ENCODE measurements at regions not wholly inside any gene's neighbourhood (a gene's known extent, or its start where the extent isn't known, plus 50 kb on each side); places are given as distances from the start of the nearest gene placed in this dataset.
"Not testable (repeated sequence)": the region's sequence is repeated elsewhere in the genome, so short reads cannot be mapped to it uniquely, and the experiment has no call there.

GRCh38 chr9:104386425-104387069, 117.5 kb upstream of the OR13F1 start:
- no peak overlapping the region for H3K4me3 ChIP-seq (replicated peaks; ENCODE audit: low read depth, low read length)
- DNase-seq (ENCODE audit: low read depth): peak; percentile 65
- peak; percentile 81 for TF ChIP-seq CTCF (IDR thresholded peaks at IDR 0.05; ENCODE audit: low read length, missing control alignments)

- TF ChIP-seq CTCF (IDR thresholded peaks at IDR 0.05; ENCODE audit: low read length, missing control alignments): no peak
- H3K4me3 ChIP-seq (replicated peaks; ENCODE audit: low read depth, low read length): no peak overlapping the region
- DNase-seq (ENCODE audit: low read depth): no peak
Observed at GRCh38 chr9:104388071-104388470, 116.0 kb upstream of the OR13F1 start.

- no peak overlapping the region for H3K4me3 ChIP-seq (replicated peaks; ENCODE audit: low read depth, low read length)
- DNase-seq (ENCODE audit: low read depth): no peak
- TF ChIP-seq CTCF (IDR thresholded peaks at IDR 0.05; ENCODE audit: low read length, missing control alignments): no peak
Observed at GRCh38 chr9:104389341-104389740, 114.7 kb upstream of the OR13F1 start.

- not testable (repeated sequence) for DNase-seq (ENCODE audit: low read depth); H3K4me3 ChIP-seq (replicated peaks; ENCODE audit: low read depth, low read length)
Observed at GRCh38 chr9:104394901-104395300, 109.2 kb upstream of the OR13F1 start.

- no peak for TF ChIP-seq CTCF (IDR thresholded peaks at IDR 0.05; ENCODE audit: low read length, missing control alignments)
- no peak overlapping the region for H3K4me3 ChIP-seq (replicated peaks; ENCODE audit: low read depth, low read length)
- DNase-seq (ENCODE audit: low read depth): no peak
Observed at GRCh38 chr9:104412238-104412637, 91.8 kb upstream of the OR13F1 start.

- TF ChIP-seq CTCF (IDR thresholded peaks at IDR 0.05; ENCODE audit: low read length, missing control alignments): no peak
Observed at GRCh38 chr9:104416470-104416869, 87.6 kb upstream of the OR13F1 start.

GRCh38 chr9:104417296-104417695, 86.8 kb upstream of the OR13F1 start:
- no peak for DNase-seq (ENCODE audit: low read depth)
- no peak overlapping the region for H3K4me3 ChIP-seq (replicated peaks; ENCODE audit: low read depth, low read length)
- TF ChIP-seq CTCF (IDR thresholded peaks at IDR 0.05; ENCODE audit: low read length, missing control alignments): no peak

More at GRCh38 chr9:104416470-104416869, 87.6 kb upstream of the OR13F1 start:
- H3K4me3 ChIP-seq (replicated peaks; ENCODE audit: low read depth, low read length): no peak overlapping the region
- DNase-seq (ENCODE audit: low read depth): no peak
